Right hindlimb (tissue), 1 donor: ENCODE measurements at regions not wholly inside any gene's neighbourhood (a gene's known extent, or its start where the extent isn't known, plus 50 kb on each side); places are given as distances from the start of the nearest gene placed in this dataset.
A peak's percentile ranks its signal among the peaks of the same experiment; 100 is the strongest.
"Not testable (repeated sequence)": the region's sequence is repeated elsewhere in the genome, so short reads cannot be mapped to it uniquely, and the experiment has no call there.

Source experiments
- DNase-seq: peaks from one replicate; pipeline ENCODE4 v3.0.0-alpha.2; 2018

DNA sequence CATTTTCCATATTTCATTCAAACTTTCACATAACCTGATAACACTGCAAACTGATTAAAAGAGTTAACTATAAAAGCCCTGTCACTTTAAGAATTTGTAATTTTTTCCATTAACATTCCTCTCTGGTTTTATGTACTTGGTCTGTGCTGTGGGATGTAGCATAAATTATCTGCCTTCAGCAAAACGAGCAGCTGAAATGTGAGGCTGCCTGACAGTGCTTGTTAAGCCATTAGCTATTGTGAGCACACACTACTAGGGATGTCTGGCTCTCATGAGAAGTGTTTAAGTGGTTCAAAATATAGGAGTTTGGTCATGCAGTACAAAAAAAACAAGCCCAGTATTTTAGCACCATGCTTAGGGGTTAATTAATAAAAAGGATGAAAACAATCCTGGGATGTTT, 63.0 kb downstream of the HOXA1 start:
- DNase-seq, result peak; percentile 27

- DNase-seq, result no peak
These were observed 64.3 kb downstream of the HOXA1 start for GRCh38 chr7:27031289-27032172.

DNA sequence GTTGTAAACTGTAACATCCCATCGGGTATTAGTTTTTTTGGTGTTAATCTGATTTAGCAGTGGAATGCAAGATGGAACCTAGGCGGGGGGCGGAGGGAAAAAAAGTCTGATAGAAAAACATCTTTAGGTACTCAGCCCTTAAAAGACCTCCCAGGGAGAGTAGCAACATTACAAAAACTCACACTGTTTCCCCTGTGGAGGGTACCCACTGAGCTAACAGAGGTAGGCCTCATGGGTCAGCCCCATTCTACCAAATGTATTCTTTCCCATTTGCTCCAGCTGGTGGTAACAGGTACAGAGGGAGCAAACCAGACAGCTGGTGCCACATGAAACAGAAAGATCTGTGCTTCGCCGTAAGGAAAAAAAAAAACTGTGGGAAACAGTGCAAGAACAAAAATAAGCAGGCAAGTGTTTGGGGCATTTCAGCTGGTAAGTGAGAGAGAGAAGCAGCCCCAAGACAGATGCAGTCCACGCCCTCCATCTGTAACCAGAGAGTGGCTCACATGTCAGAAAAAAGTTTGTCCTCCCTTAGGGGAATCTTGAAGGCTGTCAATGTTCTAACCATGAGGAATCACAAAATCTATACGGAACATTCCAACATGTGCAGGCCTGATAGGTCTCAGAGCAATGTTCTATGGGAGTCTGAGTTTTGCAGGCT, 65.3 kb downstream of the HOXA1 start:
- no peak for DNase-seq

DNA sequence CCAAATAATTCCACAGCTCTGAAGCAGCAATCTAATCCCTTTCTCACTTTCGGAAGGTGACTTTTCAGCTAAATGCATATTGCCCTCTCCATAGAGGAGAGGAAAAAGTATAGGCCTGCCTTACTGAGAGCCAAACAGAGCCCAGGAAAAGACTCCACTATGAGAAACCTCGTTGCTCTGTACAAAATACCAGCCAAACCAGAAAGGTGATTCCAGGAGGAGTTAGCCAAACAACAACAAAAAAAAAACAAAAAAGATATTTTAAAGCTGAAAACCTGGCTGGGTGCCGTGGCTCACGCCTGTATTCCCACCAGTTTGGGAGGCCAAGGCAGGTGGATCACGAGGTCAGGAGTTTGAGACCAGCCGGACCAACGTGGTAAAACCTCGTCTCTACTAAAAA, 70.5 kb downstream of the HOXA1 start:
- no peak for DNase-seq

GRCh38 chr7:27010068-27010467, 85.7 kb downstream of the HOXA1 start:
- DNase-seq, result no peak

- no peak for DNase-seq
These were observed 95.3 kb downstream of the HOXA1 start for GRCh38 chr7:27000496-27000895.

- DNase-seq, result not testable (repeated sequence)
These were observed 97.5 kb downstream of the HOXA1 start for GRCh38 chr7:26998284-26998683.

DNA sequence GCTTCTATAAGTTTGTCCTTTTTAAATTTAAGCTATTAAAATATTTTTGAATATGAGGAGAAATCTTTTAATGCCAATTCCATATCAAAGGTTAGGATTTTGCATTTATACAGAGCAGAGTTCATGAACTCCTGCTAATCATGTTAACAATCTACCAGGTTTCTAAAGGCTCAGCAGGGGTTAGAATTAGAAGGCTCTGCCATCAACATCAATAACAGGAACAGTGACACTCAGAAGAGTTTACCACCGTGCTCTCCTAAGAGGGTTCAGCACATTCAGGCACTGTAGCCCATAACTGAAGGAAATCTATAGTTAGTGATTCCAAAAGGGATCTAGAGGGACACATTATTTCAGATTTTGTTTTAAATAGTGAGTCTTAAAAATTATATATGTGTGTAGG, 100.1 kb downstream of the HOXA1 start:
- DNase-seq, result no peak

- no peak for DNase-seq
These were observed 101.7 kb downstream of the HOXA1 start for GRCh38 chr7:26993816-26994810.

- DNase-seq, result no peak
These were observed 103.1 kb downstream of the HOXA1 start for GRCh38 chr7:26992670-26993069.

DNA sequence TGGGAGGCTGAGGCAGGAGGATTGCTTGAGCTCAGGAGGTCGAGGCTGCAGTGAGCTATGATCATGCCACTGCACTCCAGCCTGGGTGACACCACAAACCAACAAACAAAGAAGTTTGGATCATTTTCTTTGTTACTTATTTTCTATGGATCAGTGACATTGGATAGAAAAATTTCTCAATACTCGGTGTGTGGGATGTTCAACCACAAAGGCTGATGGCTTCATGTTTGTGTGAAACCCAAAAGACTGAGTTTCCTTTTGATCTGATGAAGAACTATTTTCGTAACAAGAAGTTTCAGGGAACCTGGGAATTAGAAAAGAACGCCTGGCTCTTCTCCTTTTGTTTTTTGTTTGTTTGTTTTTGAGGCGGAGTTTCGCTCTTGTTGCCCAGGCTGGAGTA, 104.0 kb downstream of the HOXA1 start:
- no peak for DNase-seq

- peak; percentile 23 for DNase-seq
These were observed 105.7 kb downstream of the HOXA1 start for GRCh38 chr7:26989897-26990670.

DNA sequence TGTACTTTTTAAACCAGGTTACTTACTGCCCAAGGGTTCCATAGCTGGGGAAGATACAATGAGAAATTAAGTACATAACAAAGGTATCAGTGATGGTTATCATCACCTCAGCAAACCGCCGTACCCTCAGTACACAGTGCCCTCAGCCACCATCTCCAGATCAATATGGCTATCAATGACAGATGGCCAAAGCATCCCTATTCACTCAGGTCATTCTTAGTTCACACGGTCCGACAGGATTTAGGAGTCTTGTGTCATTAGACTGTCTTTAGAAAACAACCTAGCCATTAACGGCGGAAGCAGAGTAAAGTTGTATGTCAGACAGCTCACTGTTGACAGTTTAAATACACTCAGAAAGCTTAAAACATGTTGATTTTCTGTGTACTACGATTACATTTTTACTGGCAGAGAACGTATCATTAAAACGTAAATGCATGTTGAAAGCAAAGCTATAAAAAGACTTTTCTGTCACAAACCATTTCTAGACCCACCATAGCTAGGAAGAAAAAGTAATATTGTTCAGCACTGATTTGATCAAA, 106.9 kb downstream of the HOXA1 start:
- DNase-seq, result no peak

DNA sequence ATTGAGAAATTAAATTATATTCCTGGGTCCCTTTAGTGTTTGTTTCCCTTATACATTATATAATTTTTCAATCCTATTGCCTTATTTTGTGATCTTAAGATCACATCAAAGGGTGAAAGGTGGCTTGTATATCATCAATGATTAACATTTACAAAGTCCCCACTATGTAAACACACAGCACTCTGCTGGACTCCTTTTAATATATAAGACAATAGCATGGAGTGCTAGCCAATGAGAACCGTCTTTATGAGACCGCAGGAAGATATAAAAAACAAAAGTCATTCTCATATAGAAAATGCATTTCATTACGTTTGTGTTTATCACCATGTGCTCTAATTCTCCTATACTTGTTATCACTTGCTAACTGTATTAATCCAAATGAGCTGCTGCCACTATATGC, 108.5 kb downstream of the HOXA1 start:
- DNase-seq, result no peak

GRCh38 chr7:26978146-26978545, 113.8 kb upstream of the SKAP2 start:
- DNase-seq, result no peak

- DNase-seq, result no peak
These were observed 112.5 kb upstream of the SKAP2 start for GRCh38 chr7:26976840-26977239.

GRCh38 chr7:26971924-26972323, 107.5 kb upstream of the SKAP2 start:
- not testable (repeated sequence) for DNase-seq

DNA sequence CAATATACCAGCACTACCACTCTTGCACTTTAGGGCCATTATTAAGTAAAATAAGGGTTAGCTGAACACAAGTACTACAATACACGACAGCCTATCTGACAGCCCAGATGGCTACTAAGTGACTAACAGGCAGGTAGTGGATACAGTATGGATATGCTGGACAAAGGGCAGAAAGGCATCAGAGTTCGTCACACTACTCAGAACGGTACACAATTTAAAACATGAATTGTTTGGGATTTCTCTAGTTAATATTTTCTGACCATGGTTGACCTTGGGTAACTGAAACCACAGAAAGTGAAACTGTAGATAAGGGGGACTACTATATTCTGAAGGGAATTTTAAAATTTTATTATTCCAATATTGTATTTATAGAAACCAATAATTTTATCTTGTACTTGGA, 101.3 kb upstream of the SKAP2 start:
- no peak for DNase-seq

DNA sequence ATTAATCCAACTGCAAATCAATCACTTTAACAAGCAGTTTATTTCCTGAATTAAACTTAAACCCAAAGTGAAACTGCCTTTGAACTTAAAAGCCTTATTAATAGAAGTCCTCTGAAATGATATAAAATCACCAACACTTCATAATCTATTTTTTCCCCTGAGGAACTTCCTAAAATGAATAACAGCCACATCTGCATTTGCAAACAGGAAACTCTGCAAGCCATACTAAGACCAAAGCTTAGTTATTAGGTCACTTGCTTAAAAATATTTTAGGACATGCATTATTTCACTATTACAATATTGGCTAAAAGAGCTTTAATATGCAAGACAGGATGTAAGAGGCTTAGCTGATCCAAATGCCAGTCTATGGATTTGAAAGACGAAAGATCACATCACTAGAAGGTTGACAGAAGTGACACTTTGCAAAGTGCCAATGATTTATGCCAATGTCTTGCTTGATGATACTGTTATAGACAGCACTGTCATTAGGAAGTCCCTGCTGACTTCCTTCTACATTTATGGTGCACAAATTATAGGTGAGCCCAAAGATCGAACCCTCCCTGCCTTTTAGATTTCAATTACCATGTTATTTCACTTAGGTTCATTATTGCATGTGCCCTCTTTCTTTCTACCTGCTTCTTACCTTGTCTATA, 99.9 kb upstream of the SKAP2 start:
- DNase-seq, result no peak

DNA sequence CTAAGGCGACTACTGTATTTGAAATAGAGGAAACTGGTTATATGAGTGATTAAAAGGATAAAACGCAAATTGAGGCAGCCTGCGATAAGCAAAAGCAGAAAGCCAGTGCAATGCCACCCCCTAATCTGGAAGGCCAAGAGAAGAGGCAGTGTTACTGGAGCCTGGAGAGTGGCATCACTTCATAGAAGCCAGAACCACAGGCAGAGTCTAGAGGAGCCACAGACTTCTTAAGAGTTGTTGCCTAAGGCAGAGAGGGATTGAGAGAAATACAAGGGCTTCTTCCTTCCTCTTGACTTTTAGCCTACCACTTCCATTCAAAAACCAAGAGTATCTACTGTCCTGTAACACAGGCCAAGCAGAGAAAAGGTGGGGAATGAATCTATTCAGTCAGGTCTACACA, 94.9 kb upstream of the SKAP2 start:
- no peak for DNase-seq

GRCh38 chr7:26958834-26959233, 94.4 kb upstream of the SKAP2 start:
- DNase-seq, result no peak

- DNase-seq, result no peak
These were observed 91.1 kb upstream of the SKAP2 start for GRCh38 chr7:26955516-26955915.
